WI38 (cell line): ENCODE measurements at regions not wholly inside any gene's neighbourhood (a gene's known extent, or its start where the extent isn't known, plus 50 kb on each side); places are given as distances from the start of the nearest gene placed in this dataset.

ENCODE experiments used
- H3K4me3 ChIP-seq: 2 replicates; pipeline ENCODE4 v1.5.1; 2011; ENCODE audit warnings: low read depth, mild to moderate bottlenecking, control low read depth, low read length
- CTCF ChIP-seq: IDR thresholded peaks from 2 replicates; pipeline ENCODE4 v1.5.1; 2012; ENCODE audit warnings: low read depth, mild to moderate bottlenecking, control low read depth, low read length

- H3K4me3 ChIP-seq, result no peak overlapping the region
Observed at GRCh38 chr2:129642526-129643043, 336.9 kb upstream of the RAB6C start.

GRCh38 chr2:129645335-129645734 lies 334.1 kb upstream of the RAB6C start:
- no peak overlapping the region for H3K4me3 ChIP-seq
- TF ChIP-seq CTCF, result no peak

More at GRCh38 chr2:129642526-129643043, 336.9 kb upstream of the RAB6C start:
- TF ChIP-seq CTCF, result no peak

GRCh38 chr2:129646107-129646506 lies 333.4 kb upstream of the RAB6C start:
- TF ChIP-seq CTCF, result no peak
- no peak overlapping the region for H3K4me3 ChIP-seq

GRCh38 chr2:129653246-129653645 lies 326.2 kb upstream of the RAB6C start:
- no peak for TF ChIP-seq CTCF

GRCh38 chr2:129654331-129654730 lies 325.1 kb upstream of the RAB6C start:
- TF ChIP-seq CTCF, result no peak
- H3K4me3 ChIP-seq, result no peak overlapping the region

More at GRCh38 chr2:129653246-129653645, 326.2 kb upstream of the RAB6C start:
- no peak overlapping the region for H3K4me3 ChIP-seq

- no peak for TF ChIP-seq CTCF
- H3K4me3 ChIP-seq, result no peak overlapping the region
Observed at GRCh38 chr2:129656081-129656598, 323.3 kb upstream of the RAB6C start.

GRCh38 chr2:129658430-129658829 lies 321.0 kb upstream of the RAB6C start:
- TF ChIP-seq CTCF, result no peak
- H3K4me3 ChIP-seq, result no peak overlapping the region
